Parathyroid adenoma (tissue), 2 donors: ENCODE measurements at regions not wholly inside any gene's neighbourhood (a gene's known extent, or its start where the extent isn't known, plus 50 kb on each side); places are given as distances from the start of the nearest gene placed in this dataset.

ENCODE experiments used
- H2AFZ ChIP-seq: fragments of 300-600 bp; sonication (generic); one replicate; pipeline ENCODE4 v1.7.0; 2017; ENCODE audit warnings: antibody characterized with exemption, mild to moderate bottlenecking
- H3K27ac ChIP-seq: fragments of 300-600 bp; sonication (generic); one replicate; pipeline ENCODE4 v1.7.0; 2017
- H3K27me3 ChIP-seq: fragments of 300-600 bp; sonication (generic); one replicate; pipeline ENCODE4 v1.7.0; 2017; ENCODE audit warnings: low read length; ENCODE audit not compliant: control insufficient read depth, insufficient read depth
- H3K36me3 ChIP-seq: fragments of 300-600 bp; sonication (generic); one replicate; pipeline ENCODE4 v1.7.0; 2017; ENCODE audit warnings: low read length; ENCODE audit not compliant: control insufficient read depth, insufficient read depth
- H3K4me1 ChIP-seq: fragments of 300-600 bp; sonication (generic); one replicate; pipeline ENCODE4 v1.7.0; 2017; ENCODE audit warnings: control low read depth
- H3K4me2 ChIP-seq: fragments of 300-600 bp; sonication (generic); one replicate; pipeline ENCODE4 v1.7.0; 2017; ENCODE audit warnings: low read length
- H3K4me3 ChIP-seq: fragments of 300-600 bp; sonication (generic); one replicate; pipeline ENCODE4 v1.7.0; 2017; ENCODE audit warnings: low read depth, low read length
- H3K79me2 ChIP-seq: fragments of 300-600 bp; sonication (generic); one replicate; pipeline ENCODE4 v1.7.0; 2017; ENCODE audit warnings: control low read depth
- H3K9ac ChIP-seq: fragments of 300-600 bp; sonication (generic); one replicate; pipeline ENCODE4 v1.7.0; 2017; ENCODE audit warnings: mild to moderate bottlenecking
- H3K9me3 ChIP-seq: fragments of 300-600 bp; sonication (generic); one replicate; pipeline ENCODE4 v1.7.0; 2017; ENCODE audit warnings: low read length; ENCODE audit not compliant: control insufficient read depth
- TF ChIP-seq, protein P1 (sequence below): fragments of 300-600 bp; sonication (generic); IDR thresholded peaks from one replicate; pipeline ENCODE4 v1.7.0; 2017; ENCODE audit warnings: antibody characterized with exemption, mild to moderate bottlenecking
- donor health status: primary hyperparathyroidism.

DNA sequence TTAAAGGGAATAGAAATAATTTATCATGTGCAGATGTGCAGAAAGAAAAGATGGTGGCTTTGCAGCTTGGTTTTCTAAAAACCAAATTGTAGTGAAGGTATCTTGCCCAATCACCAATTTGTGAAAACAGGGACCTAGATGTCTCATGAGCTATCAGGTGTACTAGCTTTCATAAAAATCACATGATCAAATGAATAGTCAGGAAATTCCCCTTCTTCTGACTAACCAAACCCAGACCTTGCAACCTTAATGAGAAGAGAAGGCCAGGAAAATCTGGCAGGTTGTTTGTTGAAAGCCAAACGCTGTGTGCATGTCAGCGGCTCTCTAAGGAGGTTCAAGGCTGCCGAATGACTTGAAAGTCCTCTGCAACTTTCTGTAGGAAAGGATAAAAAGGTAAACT lies 304.4 kb upstream of the NRP1 start:
- no peaks in the 10 kb centered on the region for H3K9me3 ChIP-seq
- H3K4me2 ChIP-seq: no peak overlapping the region
- H3K79me2 ChIP-seq: no peaks in the 10 kb centered on the region
- no peak overlapping the region for H2AFZ ChIP-seq
- TF ChIP-seq, protein P1, sequence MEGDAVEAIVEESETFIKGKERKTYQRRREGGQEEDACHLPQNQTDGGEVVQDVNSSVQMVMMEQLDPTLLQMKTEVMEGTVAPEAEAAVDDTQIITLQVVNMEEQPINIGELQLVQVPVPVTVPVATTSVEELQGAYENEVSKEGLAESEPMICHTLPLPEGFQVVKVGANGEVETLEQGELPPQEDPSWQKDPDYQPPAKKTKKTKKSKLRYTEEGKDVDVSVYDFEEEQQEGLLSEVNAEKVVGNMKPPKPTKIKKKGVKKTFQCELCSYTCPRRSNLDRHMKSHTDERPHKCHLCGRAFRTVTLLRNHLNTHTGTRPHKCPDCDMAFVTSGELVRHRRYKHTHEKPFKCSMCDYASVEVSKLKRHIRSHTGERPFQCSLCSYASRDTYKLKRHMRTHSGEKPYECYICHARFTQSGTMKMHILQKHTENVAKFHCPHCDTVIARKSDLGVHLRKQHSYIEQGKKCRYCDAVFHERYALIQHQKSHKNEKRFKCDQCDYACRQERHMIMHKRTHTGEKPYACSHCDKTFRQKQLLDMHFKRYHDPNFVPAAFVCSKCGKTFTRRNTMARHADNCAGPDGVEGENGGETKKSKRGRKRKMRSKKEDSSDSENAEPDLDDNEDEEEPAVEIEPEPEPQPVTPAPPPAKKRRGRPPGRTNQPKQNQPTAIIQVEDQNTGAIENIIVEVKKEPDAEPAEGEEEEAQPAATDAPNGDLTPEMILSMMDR: no peak
- no peaks in the 10 kb centered on the region for H3K27me3 ChIP-seq
- H3K4me3 ChIP-seq: no peak overlapping the region
- no peak overlapping the region for H3K9ac ChIP-seq
- H3K36me3 ChIP-seq: no peaks in the 10 kb centered on the region
- H3K4me1 ChIP-seq: no peaks in the 10 kb centered on the region
- no peak overlapping the region for H3K27ac ChIP-seq

DNA sequence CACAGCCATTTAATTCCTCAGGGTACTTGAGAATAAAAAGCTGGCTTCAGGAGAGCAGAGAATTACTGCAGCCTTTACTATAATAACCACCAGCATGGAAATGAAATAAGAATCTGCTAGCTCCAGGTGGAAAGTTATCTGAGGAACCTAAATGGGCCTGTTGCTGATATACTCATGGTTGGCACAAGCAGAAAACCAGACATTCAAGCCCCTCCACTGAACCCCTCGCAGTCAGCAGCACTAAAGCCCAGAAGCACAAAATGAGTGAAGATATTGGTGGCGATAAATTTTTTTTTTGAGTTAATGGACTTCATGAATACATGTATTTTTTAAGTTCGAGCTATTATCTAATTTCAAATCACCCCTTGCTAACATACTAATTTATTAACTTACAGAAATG lies 303.9 kb upstream of the NRP1 start:
- no peak overlapping the region for H3K27ac ChIP-seq
- H3K4me1 ChIP-seq: no peaks in the 10 kb centered on the region
- no peaks in the 10 kb centered on the region for H3K79me2 ChIP-seq
- TF ChIP-seq, protein P1: no peak
- no peak overlapping the region for H3K4me3 ChIP-seq
- no peak overlapping the region for H3K9ac ChIP-seq
- no peak overlapping the region for H3K4me2 ChIP-seq
- H3K9me3 ChIP-seq: no peaks in the 10 kb centered on the region
- no peaks in the 10 kb centered on the region for H3K36me3 ChIP-seq
- H3K27me3 ChIP-seq: no peaks in the 10 kb centered on the region
- H2AFZ ChIP-seq: no peak overlapping the region

DNA sequence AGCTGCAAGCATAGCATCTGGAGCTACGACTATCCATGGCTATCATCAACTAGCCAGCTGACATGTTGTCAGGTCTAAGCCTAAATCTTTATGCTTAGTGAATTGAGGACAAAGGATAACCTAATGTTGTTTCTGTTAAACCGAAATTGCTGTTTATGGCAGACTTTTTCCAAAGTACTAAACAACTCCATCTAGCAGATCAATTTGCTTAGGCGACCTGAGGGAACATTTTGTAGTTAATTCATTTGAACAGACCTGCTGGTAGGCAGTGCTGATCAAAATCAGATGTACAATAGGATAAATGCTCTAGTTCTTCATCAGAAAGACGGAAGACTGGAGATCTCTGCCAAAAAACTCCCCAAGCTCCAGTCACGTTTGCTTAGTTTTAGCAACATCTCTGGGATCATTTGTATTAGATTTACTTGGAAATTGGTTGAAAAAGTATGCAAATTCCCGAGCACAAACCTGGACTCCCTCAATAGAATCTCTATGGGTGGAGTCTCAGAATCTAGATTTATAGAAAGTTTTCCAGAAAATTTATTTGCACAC lies 301.6 kb upstream of the NRP1 start:
- Histone ChIP-seq H3K27me3 (no peaks in the 10 kb centered on the region), H3K36me3 (no peaks in the 10 kb centered on the region), H3K9me3 (no peaks in the 10 kb centered on the region), H3K27ac (no peak overlapping the region), H3K4me3 (no peak overlapping the region), H3K4me1 (no peaks in the 10 kb centered on the region), H2AFZ (no peak overlapping the region), H3K9ac (no peak overlapping the region), H3K79me2 (no peaks in the 10 kb centered on the region), H3K4me2 (no peak overlapping the region)
- TF ChIP-seq, protein P1: no peak

DNA sequence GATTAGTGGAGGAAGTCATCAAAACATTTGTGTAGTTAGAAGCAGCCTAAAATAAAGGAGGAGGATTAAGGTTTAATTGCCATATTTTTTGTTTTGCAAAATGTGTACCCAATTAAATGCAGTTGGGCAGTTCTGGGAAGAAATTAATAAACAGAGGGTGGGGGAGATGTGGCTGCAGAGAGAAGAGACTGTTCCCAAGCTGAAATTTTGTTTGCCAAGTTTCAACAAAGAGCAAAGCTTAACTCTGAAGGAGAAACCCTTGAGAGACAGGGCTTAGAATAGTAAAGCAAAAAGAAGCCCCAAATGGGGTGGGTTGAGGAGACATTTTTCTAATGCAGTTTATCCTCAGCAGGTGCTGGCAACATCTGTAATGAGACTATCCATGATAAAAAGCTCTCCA lies 298.0 kb upstream of the NRP1 start:
- Histone ChIP-seq H3K79me2 (no peaks in the 10 kb centered on the region), H3K9me3 (no peaks in the 10 kb centered on the region), H3K36me3 (no peaks in the 10 kb centered on the region), H3K4me2 (no peak overlapping the region), H3K4me1 (no peaks in the 10 kb centered on the region), H3K27me3 (no peaks in the 10 kb centered on the region), H3K4me3 (no peak overlapping the region), H3K9ac (no peak overlapping the region), H3K27ac (no peak overlapping the region), H2AFZ (no peak overlapping the region)
- TF ChIP-seq, protein P1: no peak

DNA sequence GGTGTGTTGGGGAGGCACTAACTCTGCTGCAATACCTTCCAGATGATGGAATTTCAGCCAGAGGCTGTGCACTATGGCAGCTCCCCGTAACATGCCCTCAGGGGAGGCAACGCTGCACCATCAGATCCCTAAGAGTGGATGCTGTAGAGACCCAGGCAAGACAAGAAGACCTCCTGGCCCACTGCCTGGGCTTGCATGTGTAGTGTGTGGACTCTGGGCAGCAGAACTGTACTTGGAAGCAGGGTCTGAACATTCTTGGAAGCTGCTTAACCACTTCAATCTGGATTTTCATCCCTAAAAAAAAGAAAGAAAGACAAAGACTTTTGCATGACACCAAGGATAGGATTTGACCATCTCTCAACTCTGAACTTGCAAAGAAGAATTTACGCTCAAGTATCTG lies 297.5 kb upstream of the NRP1 start:
- H2AFZ ChIP-seq: no peak overlapping the region
- H3K4me2 ChIP-seq: no peak overlapping the region
- H3K79me2 ChIP-seq: no peaks in the 10 kb centered on the region
- H3K36me3 ChIP-seq: no peaks in the 10 kb centered on the region
- no peak overlapping the region for H3K4me3 ChIP-seq
- no peaks in the 10 kb centered on the region for H3K9me3 ChIP-seq
- H3K9ac ChIP-seq: no peak overlapping the region
- TF ChIP-seq, protein P1: no peak
- no peaks in the 10 kb centered on the region for H3K4me1 ChIP-seq
- H3K27me3 ChIP-seq: no peaks in the 10 kb centered on the region
- no peak overlapping the region for H3K27ac ChIP-seq
